ENCODE measurements at regions not wholly inside any gene's neighbourhood (a gene's known extent, or its start where the extent isn't known, plus 50 kb on each side); places are given as distances from the start of the nearest gene placed in this dataset.
A peak's percentile ranks its signal among the peaks of the same experiment; 100 is the strongest.

DNA sequence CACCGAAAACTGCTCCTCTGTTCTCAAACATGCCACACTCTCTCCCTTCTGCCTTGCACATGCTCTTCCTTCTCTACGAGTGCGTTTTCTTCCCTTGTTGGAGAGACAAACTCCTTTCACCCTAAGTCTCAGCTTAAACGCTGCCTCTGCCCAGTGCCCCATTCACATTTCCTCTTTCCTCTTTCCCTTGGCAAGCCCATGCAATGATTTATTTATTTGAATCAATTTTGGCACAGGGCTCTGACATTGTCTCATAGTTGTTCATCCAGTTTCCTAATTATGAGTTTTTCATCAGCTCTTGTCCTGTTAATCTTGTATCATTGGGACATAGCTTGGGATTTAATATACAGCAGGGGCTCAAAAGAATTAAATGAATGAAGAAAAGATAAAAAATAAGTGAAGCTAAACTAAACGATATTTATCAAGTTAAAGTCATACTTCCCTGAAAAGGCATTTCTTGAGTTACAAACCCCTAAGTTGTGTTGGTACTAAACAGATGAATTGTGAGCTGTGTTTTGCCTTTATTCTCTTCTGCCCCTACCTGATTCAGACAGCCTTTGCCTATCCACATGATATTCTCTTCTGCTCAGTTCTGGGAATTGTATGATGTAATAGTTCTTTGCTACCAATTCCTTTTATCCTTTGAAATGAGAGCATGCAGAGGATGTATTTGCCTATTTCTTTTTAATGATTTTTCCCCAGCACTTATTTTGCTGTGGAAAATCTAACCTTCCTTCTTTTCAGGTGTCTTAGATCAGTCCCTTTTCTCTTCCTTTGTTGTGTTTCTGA, 704.4 kb downstream of the UTRN start:
- DNase-seq = no peak

DNA sequence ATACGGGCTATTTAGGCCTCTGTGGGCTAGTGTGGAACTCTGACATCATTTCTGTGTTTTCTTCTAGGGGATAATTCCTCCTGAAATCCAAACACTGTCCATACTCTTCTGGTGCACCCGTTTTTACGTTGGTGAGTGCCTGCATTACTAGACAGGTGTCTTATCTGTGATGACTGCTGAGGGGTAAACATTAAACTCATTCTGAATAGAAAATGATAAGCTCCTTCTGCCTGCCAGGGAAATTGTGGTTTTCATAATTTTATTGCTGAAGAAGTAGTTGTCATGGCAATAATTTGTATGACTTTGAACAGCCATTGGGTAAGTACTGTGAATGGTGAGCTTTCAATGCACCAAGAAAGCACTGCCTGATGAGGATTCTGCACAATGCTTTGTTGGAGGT, 705.6 kb downstream of the UTRN start:
- no peak for DNase-seq

DNA sequence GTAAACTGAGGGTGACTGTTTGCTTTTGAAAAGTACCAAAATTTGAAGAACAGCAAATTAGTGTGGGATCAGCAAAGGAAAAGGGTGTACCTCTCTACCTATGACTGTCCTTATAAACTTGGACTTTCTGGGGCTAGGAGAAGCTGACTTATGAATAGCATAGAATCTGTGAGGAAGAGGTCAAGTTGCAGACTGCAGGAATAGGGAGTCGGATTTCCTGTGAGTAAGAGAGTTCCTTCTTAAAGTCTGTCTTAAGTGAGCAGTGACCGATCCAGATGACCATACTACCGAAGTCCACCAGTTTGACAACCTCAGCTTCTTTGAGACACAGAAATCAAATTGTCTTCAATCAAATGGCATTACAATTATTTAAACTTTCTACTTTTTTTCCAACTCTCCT, 708.7 kb downstream of the UTRN start:
- DNase-seq = no peak

DNA sequence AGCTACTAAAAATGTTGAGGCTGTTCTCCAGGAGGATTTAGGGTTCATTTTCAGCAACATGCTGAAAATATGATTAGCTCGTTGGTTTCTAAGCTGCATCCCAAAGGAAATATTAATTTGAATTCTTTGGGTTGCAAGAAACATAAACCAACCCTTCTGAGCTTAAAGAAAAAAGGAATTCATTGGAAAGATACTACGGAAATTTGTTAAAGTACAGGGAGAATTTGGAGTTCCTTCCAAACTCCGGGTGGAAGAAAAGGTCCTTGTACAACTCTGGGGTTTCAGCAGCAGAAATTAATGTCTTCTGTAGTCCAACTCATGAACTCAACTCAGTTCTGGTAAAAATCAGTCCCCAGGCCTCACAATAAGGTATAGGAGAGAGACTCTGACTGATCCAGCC, 712.9 kb downstream of the UTRN start:
- DNase-seq = no peak

DNA sequence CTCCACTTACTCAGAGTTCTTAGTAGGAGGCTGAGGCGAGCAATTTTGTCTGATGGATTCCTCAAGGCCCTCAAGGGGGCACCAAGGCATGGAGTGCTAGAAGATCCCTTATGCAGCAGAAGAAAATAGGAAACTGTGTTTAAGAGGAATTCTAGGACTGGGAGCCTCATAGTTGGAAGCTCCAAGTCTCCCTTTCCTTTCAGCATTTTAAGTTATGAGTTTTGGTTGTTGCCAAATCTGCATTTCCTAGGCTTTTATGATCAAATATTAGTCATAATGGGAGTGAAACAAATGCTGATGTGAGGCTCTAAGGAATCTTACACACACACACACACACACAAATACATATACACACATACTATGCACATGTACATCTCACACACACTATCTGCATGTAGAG, 714.0 kb downstream of the UTRN start:
- DNase-seq = no peak

DNA sequence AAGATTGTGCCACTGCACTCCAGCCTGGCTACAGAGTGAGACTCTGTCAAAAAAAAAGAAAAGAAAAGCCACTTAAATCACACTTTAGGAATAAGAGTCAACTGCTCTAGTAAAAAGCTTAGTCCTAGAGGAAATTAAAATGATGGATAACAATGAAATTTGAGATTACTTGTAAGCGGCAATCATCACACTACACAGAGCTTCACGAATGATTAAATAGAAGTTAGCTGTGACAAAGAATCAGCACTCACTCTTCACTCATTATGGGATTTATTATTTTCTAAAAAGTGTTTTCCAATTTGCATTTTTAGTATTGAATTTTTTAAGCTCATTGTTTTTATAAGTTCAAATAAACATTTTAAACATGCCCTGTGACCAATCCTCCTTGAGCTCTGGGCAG, 718.0 kb downstream of the UTRN start:
- DNase-seq = no peak

DNA sequence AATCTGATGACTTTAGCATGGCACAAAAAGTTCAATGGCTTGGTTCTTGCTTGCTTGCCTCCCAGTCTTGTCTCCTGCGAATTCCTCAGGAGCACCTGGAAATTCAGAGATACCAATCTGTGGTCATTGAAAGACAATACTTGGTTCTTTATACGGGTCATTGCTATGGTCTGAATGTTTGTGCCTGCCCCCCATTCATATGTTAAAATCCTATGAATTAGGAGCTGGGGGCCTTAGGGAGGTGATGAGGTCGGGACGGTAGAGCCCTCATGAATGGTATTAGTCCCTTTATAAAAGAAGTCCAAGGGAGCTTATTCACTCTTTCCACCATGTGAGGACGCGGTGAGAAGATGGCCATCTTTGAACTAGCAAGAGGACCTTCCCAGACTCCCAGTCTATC, 721.8 kb downstream of the UTRN start:
- no peak for DNase-seq

DNA sequence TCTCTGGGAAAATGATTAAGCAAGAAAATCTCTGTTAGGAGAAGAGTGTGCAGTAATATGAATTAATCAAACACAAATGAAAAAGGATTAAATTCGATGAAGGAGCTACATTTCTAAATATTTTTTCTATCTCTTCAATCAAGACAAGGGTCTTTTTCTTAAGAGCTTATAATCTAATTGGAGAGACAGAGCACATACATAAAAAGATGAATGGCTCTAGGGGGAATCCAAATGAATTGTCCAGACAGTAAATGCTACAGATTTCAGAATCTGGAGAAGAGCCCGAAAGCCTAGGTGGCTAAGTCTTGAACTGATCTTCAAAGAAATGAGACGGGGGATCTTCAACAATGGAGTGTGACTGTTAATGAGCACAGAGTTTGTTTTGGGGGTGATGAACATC, 723.6 kb downstream of the UTRN start:
- DNase-seq = no peak

DNA sequence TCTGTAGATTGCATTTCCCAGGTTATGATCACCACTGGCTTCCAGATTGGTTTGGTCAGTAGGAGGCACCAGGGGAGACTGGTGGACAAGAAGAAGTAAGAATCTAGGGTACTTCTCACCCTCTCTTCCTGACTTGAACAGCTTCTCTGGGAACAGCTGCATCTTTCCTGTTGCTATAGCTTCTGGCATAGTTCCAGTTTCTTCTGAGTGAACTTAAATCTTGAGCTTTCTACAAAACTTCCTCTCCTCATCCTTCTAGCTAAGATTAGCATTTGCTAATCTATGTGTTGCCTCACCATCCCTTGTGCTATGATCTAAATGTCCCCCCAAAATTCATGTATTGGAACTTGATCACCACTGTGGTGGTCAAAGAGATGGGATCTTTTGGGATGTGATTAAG, 724.6 kb downstream of the UTRN start:
- DNase-seq = no peak

DNA sequence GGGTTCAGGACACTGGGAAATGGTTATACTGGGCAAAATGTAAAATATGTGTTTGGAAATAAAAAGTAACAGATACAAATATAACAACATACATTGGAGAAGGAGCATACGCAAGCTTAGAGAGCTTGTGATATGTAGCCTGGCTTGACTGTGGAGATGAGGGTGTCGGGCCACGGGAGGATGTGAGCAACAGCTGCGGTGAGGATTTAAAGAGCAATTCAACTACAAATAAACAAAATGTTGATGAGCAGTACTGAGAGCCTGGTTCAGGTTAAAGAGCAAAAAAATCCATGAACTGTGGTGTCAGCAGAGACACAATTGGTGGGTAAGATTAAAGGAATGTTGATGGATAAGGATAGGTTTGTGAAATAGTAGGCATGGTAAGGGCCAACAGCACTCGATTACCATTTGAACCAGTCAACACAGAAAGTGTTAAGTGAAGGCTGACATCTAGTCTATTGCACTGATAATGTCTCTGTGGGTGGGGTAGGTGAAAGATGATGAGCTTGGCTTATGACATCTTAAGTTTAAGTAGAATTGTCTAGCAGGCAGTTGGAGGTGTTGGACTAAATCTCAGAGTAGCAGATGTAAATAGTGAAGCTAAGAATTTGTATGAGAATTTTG, 723.2 kb downstream of the EPM2A start:
- no peak for DNase-seq

DNA sequence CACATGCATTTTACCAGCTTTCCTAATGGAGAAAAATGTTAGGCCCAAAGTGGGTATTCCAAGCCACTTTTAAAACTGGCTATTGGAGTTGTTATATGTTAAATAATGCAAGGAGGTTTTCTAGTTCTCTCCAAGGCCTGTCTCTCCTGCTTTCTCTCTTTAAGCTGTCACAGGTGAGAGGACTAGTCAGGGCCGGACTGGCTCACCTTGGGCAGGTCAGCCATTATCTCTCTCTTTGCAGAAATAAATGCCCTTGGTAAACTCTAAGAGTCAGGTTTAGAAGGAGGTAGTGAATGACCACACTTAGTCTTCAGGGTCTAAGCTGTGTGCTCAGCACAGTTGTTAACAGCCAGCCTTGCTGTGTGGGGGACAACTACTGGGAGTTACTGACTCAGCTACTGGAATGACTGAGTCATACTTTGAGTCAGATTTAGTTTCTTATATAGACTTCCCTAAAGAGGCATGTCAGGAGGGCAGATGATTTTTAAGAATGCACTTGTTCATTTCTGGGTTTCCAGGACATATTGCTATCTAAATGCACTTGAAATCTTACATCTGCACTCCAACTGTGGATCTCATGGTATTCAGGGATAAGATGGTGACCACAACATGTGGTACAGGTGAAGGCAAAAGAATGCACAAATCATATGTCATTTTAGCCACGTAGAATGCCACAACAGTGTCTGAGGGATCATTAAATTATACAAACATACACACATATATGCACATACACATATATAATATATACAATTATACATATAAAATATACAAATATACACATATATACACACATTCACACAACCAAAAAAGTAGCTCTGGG, 719.4 kb downstream of the EPM2A start:
- peak; percentile 93 for DNase-seq

DNA sequence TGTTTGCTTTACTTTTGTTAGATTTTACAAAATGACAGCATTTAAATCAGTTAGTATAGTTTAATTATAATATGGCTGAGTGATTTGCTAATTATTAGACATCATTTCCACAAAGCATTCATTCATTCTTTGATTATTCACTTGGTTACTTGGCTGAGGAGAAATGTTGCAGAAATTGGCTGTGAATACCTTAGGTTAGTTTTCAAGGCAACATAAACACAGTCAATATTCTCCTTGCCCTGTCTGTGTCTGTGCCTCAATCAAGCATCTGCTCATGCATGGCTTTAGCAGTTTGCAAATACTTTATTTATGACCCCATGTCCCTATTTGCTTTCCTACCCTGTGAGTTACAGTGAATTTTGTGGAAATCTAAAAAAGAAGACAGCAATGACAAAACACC, 718.3 kb downstream of the EPM2A start:
- no peak for DNase-seq

DNA sequence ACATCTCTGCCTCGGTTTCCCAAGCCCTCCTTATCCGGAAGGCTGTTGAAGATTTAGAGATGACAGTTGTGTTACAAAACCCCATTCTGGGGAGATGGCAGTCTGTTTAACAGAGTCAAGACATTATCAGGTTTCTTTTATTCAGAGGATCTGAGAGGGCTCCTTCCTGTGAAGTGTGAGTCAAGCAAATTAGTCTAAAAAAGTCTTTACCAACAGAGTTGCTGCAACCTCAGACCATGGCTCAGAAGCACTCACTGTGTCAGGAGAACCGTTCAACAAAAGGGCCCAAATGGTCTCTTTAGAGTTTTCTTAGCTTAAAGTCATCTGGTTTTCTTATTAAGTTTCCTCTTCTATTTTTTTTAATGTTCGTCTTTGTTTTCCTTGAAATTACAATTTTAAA, 717.8 kb downstream of the EPM2A start:
- no peak for DNase-seq

DNA sequence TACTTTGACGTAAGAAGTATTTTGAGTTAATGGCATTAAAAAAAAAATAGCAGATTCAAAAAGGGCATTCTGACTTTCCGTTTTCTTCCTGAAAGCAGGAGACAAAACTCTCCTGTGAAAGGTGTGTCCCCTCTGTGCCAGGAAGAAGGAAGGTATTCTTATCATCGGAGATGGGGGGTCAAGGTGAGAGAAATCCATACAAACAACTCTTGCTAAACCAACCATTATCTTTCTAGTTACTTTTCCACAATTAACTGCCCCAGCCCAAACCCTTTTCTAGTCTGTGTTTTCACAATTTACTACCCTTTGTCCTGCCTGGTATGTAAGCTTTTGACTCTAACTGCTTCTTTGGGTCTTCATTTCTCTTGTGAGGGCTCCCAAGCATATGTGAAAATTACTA, 717.3 kb downstream of the EPM2A start:
- DNase-seq = no peak

DNA sequence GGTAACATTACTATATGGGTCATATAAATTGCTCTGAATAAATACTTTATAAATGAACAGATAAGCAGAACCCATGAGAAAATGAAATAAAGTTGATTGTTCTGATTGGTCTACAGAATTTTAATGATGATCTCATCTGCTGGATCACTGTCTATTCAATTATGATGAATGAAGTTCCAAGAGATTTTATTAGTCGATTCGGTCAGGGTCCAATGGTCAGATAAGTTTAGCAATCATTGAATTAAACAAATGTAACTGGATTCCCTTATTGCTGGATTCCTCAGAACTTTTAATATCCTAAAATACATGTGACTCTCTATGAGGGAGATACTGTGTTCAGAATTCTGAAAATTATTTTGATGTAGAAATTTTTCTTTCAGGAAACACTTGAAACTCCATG, 715.2 kb downstream of the EPM2A start:
- no peak for DNase-seq

DNA sequence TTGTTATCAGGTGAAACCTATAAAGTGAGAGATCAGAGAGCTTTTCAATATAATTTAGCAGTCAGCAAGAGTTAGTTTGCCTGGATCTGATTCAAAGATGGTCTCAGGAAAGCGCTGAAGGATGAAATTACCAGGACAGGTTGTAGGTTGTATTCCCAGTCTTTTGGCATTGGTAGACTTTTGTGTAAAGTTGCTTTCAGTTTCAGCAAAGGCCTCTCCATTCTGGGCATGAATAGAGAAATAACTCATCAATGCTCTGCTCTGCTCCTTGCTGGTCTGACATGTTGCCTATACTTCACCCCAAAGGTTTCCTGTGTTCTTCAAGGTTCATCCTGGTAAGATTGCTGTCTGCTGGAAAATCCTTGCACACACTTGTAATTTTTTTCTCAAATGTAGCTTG, 714.8 kb downstream of the EPM2A start:
- no peak for DNase-seq

DNA sequence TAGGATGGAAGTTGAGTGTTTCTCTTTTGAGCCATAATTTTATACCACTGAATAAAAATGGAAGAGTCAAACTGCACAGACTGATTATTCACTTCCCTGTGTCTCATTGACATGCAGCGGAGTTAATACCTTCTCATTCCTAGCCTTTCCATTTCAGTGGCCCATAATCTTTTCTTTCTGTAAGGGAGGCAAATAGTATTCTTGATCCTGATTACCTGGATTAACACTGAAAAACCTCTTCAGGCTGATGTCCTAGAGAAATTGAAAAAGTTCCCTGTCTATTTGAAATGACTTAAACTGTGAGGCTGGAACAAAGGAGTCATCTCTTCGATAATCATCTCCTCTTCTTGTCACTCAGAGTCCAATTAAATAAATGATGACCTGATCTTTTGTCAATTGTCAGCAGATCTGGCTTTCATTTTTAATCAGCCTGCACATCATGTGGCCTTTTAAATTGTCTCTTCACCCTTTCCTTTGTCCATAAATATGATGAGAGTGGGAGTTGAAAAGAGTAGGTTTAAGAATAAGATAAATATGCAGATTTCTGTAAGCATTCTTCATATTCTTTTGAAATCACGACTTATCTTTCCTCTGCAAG, 713.0 kb downstream of the EPM2A start:
- DNase-seq = no peak

DNA sequence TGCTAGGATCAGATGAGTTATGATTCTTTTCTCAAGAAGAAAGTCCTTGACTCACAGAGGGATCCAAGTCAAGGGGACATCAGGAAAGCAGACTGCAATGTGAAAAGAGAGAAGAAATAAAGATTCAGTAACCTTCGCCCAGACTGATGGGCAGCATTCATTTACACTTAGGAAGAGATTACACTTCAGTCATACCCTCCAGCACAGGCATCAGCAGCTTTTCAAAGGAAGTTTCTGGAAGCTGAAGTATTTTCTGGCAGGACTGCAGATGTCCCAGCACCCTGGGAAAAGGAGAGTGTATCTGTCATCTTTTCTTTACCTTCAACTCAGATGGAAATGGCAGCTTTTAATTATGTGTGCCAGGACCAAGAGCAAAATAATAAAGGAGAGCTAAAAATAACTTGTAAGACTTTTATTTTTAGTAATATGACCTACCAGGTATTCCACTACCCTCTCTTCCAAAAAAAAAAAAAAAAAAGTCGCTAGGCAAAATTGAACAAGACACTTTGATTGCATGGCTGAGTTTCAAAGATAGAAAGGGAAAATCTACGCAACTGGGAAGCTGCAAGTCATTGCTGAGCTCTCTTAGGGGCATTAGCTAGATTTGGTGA, 712.1 kb downstream of the EPM2A start:
- DNase-seq = no peak

DNA sequence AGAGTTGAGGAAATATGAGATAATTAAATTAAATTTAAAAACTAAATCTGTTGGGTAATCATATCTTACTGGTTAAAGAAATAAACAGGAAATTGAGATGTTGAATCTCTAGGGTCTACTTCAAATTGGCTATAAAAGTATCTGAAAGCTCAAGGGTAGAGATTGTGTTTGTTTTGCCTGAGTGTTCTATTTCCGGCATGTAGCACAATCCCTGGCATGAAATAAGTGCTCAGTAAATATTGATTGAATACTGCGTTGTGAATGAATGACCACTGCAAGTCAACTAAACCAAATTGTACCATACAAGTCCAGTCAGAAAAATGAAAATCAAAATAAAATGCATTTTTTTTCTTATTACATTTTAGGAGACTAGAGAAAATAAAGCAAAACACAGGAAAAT, 709.8 kb downstream of the EPM2A start:
- DNase-seq = no peak

DNA sequence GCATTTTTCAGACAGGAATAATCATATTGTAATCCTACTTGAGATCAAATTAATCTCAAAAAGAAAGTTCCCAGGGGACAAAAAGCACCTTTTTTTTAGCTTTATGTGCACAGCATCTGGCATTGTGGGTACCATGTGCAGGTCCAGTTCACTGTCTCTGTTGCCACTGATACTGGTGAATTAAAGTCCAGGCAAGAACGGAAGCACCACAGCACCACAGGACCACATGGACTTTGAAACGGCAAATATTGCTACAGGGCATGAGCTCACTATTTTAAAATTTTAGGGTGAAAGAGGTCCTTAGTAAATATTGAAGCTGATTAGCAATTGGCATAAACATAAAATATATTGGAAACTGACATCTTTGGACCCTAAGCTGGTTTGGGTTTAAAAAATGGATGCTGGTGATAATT, 709.0 kb downstream of the EPM2A start:
- DNase-seq = no peak

DNA sequence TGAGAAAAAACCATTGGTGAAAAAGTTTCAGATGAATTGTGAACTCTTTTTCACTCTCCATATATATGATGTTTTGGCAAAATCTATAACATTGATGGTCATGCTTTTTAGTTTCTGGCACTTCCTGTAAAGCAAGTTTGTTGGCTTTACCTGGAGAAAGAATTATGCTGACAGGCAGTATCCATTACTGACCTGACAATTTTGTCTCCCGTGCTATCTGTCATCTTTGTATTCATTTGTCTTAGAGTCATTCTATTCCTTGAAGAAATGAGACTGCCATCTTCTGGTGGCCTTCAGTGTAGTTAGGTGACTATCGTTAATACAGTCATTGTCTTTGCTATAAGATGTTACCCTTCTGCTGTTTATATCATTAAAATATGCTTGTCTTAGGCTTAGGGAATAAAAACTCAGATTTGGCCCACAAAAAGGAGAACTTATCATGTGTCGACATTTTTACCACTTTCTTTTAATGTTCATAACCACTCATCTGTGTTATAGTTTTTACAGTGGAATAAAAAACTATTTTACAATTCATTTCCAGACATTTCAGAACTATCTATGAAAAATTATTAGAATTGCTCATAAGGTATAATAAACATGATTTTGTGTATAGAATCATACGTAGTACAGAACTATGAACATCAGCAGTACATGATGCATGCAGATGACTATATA, 707.0 kb downstream of the EPM2A start:
- peak; percentile 51 for DNase-seq

DNA sequence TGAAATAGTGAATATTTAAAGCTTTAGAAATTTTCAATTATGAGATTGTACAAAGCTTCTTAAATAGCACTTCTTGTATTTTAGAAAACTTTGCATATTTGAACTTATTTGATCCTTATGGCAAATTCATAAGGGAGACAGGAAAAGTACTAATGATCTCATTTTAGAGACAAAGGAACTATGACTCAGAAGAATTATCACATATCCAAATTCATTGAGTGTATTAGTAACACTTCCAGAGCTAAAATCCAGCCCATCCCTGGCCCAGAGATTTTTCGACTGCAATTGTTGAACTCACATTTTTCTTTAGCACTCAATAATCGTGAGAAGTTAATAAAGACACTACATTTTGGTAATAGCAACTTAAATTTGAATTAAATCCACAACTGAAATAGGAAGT, 704.3 kb downstream of the EPM2A start:
- DNase-seq = no peak

Data from fibroblast of skin of scalp (primary cell).